Thoracic aorta (tissue), 2 donors: ENCODE measurements at regions not wholly inside any gene's neighbourhood (a gene's known extent, or its start where the extent isn't known, plus 50 kb on each side); places are given as distances from the start of the nearest gene placed in this dataset.

Experiments
- ATAC-seq: fragments of 150-250 bp; one replicate; pipeline ENCODE4 v1.8.0; 2017; ENCODE audit warnings: low read depth; ENCODE audit not compliant: insufficient number of reproducible peaks, low FRiP score
- DNase-seq: peaks from one replicate; pipeline ENCODE4 v3.0.0-alpha.2; 2020; ENCODE audit warnings: low spot score
- H3K27ac ChIP-seq, 2 donors: fragments of 200-600 bp; sonication (generic); 1 replicate in 1 of 2; 2 replicates in 1 of 2; pipeline ENCODE4 v1.5.1; 2016; ENCODE audit warnings: mild to moderate bottlenecking in 2 of 2, moderate library complexity in 2 of 2
- H3K27me3 ChIP-seq: fragments of 200-600 bp; sonication (generic); replicated peaks from 2 replicates; pipeline ENCODE4 v1.6.0; 2016; ENCODE audit warnings: mild to moderate bottlenecking; ENCODE audit not compliant: insufficient read depth
- H3K36me3 ChIP-seq: fragments of 200-600 bp; sonication (generic); one replicate; pipeline ENCODE4 v1.5.1; 2016
- H3K4me1 ChIP-seq, 2 donors: fragments of 200-600 bp; sonication (generic); 1 replicate in 1 of 2; 2 replicates in 1 of 2; pipeline versions ENCODE4 v1.5.1 to v1.6.0; 2016; ENCODE audit warnings: low read depth in 2 of 2, mild to moderate bottlenecking in 1 of 2; ENCODE audit not compliant: control insufficient read depth in 1 of 2
- H3K4me3 ChIP-seq: fragments of 200-600 bp; sonication (generic); 2 replicates; pipeline ENCODE4 v1.5.1; 2016; ENCODE audit warnings: mild to moderate bottlenecking
- H3K9me3 ChIP-seq: fragments of 200-600 bp; sonication (generic); 2 replicates; pipeline ENCODE4 v1.5.1; 2016
- TF ChIP-seq, protein P1 (sequence below): fragments of 200-600 bp; sonication (generic); IDR thresholded peaks from one replicate; pipeline ENCODE4 v1.5.1; 2019; ENCODE audit warnings: antibody characterized with exemption

GRCh38 chrX:125953814-125954213 lies 212.3 kb downstream of the DCAF12L2 start:
- ATAC-seq (no peak), DNase-seq (no peak)
- no peaks in the 10 kb centered on the region for H3K36me3 ChIP-seq
- H3K9me3 ChIP-seq, result no peaks in the 10 kb centered on the region
- TF ChIP-seq, protein P1, sequence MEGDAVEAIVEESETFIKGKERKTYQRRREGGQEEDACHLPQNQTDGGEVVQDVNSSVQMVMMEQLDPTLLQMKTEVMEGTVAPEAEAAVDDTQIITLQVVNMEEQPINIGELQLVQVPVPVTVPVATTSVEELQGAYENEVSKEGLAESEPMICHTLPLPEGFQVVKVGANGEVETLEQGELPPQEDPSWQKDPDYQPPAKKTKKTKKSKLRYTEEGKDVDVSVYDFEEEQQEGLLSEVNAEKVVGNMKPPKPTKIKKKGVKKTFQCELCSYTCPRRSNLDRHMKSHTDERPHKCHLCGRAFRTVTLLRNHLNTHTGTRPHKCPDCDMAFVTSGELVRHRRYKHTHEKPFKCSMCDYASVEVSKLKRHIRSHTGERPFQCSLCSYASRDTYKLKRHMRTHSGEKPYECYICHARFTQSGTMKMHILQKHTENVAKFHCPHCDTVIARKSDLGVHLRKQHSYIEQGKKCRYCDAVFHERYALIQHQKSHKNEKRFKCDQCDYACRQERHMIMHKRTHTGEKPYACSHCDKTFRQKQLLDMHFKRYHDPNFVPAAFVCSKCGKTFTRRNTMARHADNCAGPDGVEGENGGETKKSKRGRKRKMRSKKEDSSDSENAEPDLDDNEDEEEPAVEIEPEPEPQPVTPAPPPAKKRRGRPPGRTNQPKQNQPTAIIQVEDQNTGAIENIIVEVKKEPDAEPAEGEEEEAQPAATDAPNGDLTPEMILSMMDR, result no peak
- H3K4me3 ChIP-seq, result no peak overlapping the region
- H3K27ac ChIP-seq, result no peak overlapping the region
- no peaks in the 10 kb centered on the region for H3K27me3 ChIP-seq
- H3K4me1 ChIP-seq, result no peaks in the 10 kb centered on the region

DNA sequence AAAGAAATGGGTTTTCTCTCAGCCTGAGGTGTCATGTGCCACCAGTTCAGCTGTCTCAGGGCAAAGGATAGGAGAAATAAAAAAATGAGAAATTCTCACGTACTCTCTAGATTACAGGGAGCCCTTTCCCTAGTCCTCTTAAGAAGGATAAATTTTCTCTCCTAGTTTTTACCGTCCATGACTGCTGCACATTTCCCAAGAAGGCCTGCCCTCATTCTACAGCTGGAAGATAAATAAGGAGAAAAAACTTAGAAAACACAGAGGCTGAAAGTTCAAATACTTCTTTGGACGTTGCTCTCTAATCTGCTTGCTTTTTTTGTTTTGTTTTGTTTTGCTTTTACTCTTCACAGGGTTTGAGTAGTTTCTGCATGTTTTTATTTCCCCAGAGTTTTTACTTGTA lies 211.9 kb downstream of the DCAF12L2 start:
- H3K4me3 ChIP-seq, result no peak overlapping the region
- TF ChIP-seq, protein P1, result no peak
- no peak for ATAC-seq

DNA sequence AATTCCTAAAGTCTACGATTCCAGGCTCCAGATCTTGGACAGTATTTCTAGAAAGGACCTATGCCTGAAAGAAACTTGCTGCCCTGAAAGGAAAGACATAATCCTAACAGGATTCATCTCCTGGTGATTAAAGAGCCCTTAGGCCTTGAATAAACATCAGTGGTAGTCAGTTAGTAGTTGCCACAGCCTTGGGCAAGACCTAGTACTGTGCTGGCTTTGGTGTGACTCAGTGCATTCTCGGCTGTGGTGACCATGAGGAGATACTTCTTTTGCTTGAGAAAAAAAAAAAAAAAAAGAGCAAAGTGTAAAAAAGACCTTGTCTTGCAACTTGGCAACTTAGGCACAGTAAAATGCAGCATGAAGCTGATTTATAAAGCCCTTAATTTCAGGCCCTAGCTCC lies 188.2 kb downstream of the DCAF12L2 start:
- DNase-seq, result no peak
- Histone ChIP-seq H3K36me3 (no peaks in the 10 kb centered on the region), H3K4me1 (no peaks in the 10 kb centered on the region), H3K27ac (no peak overlapping the region), H3K9me3 (no peaks in the 10 kb centered on the region), H3K4me3 (no peak overlapping the region), H3K27me3 (no peaks in the 10 kb centered on the region)
- TF ChIP-seq, protein P1, result no peak
- no peak for ATAC-seq

More for the DNA sequence above, 211.9 kb downstream of the DCAF12L2 start:
- Histone ChIP-seq H3K36me3 (no peaks in the 10 kb centered on the region), H3K4me1 (no peaks in the 10 kb centered on the region), H3K27me3 (no peaks in the 10 kb centered on the region), H3K9me3 (no peaks in the 10 kb centered on the region), H3K27ac (no peak overlapping the region)
- DNase-seq, result no peak

GRCh38 chrX:125998432-125998831 lies 167.7 kb downstream of the DCAF12L2 start:
- Histone ChIP-seq H3K27ac (no peak overlapping the region), H3K27me3 (no peaks in the 10 kb centered on the region), H3K4me3 (no peak overlapping the region), H3K4me1 (no peaks in the 10 kb centered on the region), H3K9me3 (no peaks in the 10 kb centered on the region), H3K36me3 (no peaks in the 10 kb centered on the region)
- TF ChIP-seq, protein P1, result no peak
- no peak for DNase-seq
- ATAC-seq, result no peak

DNA sequence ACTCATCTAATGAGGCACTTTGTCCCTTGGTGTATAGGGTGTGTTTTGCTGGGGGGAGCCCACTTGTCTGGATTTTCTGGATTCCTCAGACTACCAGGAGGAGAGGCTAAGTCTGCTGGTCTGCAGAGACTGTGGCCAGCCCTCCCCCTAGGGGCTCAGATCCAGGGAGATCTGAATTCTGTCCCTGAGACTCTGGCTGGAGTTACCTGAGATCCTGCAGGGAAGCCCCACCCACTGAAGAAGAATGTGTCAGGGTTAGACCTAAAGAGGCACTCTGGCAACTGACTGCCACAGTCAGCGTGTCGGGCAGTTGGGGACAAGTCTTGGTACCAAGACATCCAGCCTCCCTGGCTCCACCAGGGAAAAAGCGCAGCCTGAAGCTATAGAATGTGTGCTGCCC lies 138.9 kb downstream of the DCAF12L2 start:
- DNase-seq (no peak), ATAC-seq (no peak)
- Histone ChIP-seq H3K27me3 (no peaks in the 10 kb centered on the region), H3K4me3 (no peak overlapping the region), H3K4me1 (no peaks in the 10 kb centered on the region), H3K36me3 (no peaks in the 10 kb centered on the region), H3K9me3 (no peaks in the 10 kb centered on the region), H3K27ac (no peak overlapping the region)
- TF ChIP-seq, protein P1, result no peak
